ENCODE measurements at regions not wholly inside any gene's neighbourhood (a gene's known extent, or its start where the extent isn't known, plus 50 kb on each side); places are given as distances from the start of the nearest gene placed in this dataset.

GRCh38 chr10:30731963-30732362, 102.4 kb upstream of the LYZL2 start:
- TF ChIP-seq CTCF (IDR thresholded peaks at IDR 0.05) (no peak), POLR2A (IDR thresholded peaks at IDR 0.05) (no peak)

All from Peyer's patch (tissue), 4 donors.